SK-N-SH treated with all-trans-retinoic acid at 6 μM for 48 hours (cell line): ENCODE measurements at regions not wholly inside any gene's neighbourhood (a gene's known extent, or its start where the extent isn't known, plus 50 kb on each side); places are given as distances from the start of the nearest gene placed in this dataset.

Experiments
- RARB ChIP-seq: fragments of 250-450 bp; sonication (Bioruptor Pico); IDR thresholded peaks from 2 replicates; pipeline ENCODE4 v1.8.0; 2021; ENCODE audit warnings: mild to moderate bottlenecking, moderate library complexity
- ZFP30 ChIP-seq: fragments of 450-650 bp; formaldehyde crosslinking; IDR thresholded peaks from 2 replicates; pipeline ENCODE4 v1.5.0; 2022; ENCODE audit warnings: mild to moderate bottlenecking, moderate library complexity
- ZNF8 ChIP-seq: fragments of 450-650 bp; formaldehyde crosslinking; IDR thresholded peaks from 2 replicates; pipeline ENCODE4 v1.5.0; 2020; ENCODE audit warnings: mild to moderate bottlenecking, moderate library complexity
- TF ChIP-seq, protein P1 (sequence below): fragments of 250-450 bp; sonication (Bioruptor Pico); IDR thresholded peaks from 2 replicates; pipeline ENCODE4 v1.5.1; 2021; ENCODE audit warnings: mild to moderate bottlenecking, moderate library complexity
- TF ChIP-seq, protein P2 (sequence below): fragments of 250-450 bp; sonication (Bioruptor Pico); IDR thresholded peaks from 2 replicates; pipeline ENCODE4 v1.5.1; 2020; ENCODE audit warnings: low read depth, mild to moderate bottlenecking, moderate library complexity
- TF ChIP-seq, protein P3 (sequence below): fragments of 250-450 bp; sonication (Bioruptor Pico); IDR thresholded peaks from 2 replicates; pipeline ENCODE4 v1.5.0; 2020; ENCODE audit warnings: mild to moderate bottlenecking, moderate library complexity

DNA sequence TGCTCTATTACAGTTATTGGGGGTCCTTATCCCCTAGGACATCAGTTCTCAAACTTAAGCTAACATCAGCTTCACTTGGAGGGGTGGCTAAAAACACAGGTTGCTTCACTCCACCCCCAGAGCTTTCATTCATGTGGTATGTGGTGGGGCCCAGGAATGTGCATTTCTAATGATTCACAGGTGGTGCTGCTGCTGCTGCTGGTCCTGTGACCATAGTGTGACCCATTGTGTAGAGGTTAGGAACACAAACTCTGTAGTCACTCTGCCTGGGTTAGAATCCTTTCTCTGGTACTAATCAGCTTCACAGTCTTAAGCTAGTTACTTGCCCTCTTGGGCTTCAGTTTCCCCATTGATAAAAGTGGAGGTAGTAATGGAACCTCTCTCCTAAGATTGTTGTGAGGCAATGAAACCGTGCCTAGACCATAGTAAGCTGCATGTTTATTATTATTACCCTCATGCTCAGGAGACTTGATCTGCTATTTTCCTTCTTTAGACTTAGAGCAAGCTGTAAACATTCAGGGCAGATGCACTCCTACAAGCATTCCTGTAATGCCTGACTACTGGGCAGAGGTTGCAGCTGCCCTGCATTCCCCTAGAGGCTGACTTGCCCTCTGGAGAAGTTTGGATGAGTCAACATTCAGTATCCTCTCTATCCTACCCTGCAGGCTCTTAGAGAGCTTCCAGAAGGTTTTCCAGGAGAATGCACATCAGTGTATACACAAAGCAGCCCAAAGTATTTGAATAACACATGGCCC, 94.1 kb upstream of the ACSL4 start:
- TF ChIP-seq RARB (CRISPR knock-in tag) = no peak
- TF ChIP-seq ZFP30 (CRISPR knock-in tag) = no peak
- TF ChIP-seq, protein P1, sequence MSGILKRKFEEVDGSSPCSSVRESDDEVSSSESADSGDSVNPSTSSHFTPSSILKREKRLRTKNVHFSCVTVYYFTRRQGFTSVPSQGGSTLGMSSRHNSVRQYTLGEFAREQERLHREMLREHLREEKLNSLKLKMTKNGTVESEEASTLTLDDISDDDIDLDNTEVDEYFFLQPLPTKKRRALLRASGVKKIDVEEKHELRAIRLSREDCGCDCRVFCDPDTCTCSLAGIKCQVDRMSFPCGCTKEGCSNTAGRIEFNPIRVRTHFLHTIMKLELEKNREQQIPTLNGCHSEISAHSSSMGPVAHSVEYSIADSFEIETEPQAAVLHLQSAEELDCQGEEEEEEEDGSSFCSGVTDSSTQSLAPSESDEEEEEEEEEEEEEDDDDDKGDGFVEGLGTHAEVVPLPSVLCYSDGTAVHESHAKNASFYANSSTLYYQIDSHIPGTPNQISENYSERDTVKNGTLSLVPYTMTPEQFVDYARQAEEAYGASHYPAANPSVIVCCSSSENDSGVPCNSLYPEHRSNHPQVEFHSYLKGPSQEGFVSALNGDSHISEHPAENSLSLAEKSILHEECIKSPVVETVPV (CRISPR knock-in tag) = no peak
- no peak for TF ChIP-seq ZNF8 (CRISPR knock-in tag)
- TF ChIP-seq, protein P2, sequence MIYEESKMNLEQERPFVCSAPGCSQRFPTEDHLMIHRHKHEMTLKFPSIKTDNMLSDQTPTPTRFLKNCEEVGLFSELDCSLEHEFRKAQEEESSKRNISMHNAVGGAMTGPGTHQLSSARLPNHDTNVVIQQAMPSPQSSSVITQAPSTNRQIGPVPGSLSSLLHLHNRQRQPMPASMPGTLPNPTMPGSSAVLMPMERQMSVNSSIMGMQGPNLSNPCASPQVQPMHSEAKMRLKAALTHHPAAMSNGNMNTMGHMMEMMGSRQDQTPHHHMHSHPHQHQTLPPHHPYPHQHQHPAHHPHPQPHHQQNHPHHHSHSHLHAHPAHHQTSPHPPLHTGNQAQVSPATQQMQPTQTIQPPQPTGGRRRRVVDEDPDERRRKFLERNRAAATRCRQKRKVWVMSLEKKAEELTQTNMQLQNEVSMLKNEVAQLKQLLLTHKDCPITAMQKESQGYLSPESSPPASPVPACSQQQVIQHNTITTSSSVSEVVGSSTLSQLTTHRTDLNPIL (CRISPR knock-in tag) = no peak
- TF ChIP-seq, protein P3, sequence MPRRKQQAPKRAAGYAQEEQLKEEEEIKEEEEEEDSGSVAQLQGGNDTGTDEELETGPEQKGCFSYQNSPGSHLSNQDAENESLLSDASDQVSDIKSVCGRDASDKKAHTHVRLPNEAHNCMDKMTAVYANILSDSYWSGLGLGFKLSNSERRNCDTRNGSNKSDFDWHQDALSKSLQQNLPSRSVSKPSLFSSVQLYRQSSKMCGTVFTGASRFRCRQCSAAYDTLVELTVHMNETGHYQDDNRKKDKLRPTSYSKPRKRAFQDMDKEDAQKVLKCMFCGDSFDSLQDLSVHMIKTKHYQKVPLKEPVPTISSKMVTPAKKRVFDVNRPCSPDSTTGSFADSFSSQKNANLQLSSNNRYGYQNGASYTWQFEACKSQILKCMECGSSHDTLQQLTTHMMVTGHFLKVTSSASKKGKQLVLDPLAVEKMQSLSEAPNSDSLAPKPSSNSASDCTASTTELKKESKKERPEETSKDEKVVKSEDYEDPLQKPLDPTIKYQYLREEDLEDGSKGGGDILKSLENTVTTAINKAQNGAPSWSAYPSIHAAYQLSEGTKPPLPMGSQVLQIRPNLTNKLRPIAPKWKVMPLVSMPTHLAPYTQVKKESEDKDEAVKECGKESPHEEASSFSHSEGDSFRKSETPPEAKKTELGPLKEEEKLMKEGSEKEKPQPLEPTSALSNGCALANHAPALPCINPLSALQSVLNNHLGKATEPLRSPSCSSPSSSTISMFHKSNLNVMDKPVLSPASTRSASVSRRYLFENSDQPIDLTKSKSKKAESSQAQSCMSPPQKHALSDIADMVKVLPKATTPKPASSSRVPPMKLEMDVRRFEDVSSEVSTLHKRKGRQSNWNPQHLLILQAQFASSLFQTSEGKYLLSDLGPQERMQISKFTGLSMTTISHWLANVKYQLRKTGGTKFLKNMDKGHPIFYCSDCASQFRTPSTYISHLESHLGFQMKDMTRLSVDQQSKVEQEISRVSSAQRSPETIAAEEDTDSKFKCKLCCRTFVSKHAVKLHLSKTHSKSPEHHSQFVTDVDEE = no peak
